Neutrophil (primary cell): ENCODE measurements at regions not wholly inside any gene's neighbourhood (a gene's known extent, or its start where the extent isn't known, plus 50 kb on each side); places are given as distances from the start of the nearest gene placed in this dataset.
"Not testable (repeated sequence)": the region's sequence is repeated elsewhere in the genome, so short reads cannot be mapped to it uniquely, and the experiment has no call there.

ENCODE experiments used
- H3K27ac ChIP-seq: fragments of 200-600 bp; sonication (generic); 2 replicates; pipeline ENCODE4 v1.5.1; 2016; ENCODE audit warnings: mild to moderate bottlenecking, moderate library complexity
- H3K27me3 ChIP-seq: fragments of 200-600 bp; sonication (generic); 2 replicates; pipeline ENCODE4 v1.6.0; 2016; ENCODE audit warnings: mild to moderate bottlenecking
- H3K36me3 ChIP-seq: fragments of 200-600 bp; sonication (generic); 2 replicates; pipeline ENCODE4 v1.5.1; 2017
- H3K4me1 ChIP-seq, 2 experiments: fragments of 200-600 bp in 1 of 2; sonication (generic) in 1 of 2; 1 replicate in 1 of 2; 2 replicates in 1 of 2; pipeline versions ENCODE4 v1.5.1 to v1.6.1; 2013 to 2016; ENCODE audit warnings: low read depth in 1 of 2, low read length in 1 of 2, mild to moderate bottlenecking in 1 of 2, moderate library complexity in 1 of 2; ENCODE audit not compliant: control insufficient read depth in 1 of 2, insufficient read depth in 1 of 2
- H3K4me3 ChIP-seq, 2 experiments: fragments of 200-600 bp in 1 of 2; sonication (generic) in 1 of 2; 1 replicate in 1 of 2; 2 replicates in 1 of 2; pipeline ENCODE4 v1.5.1; 2013 to 2016; ENCODE audit warnings: low read depth in 1 of 2, low read length in 1 of 2, mild to moderate bottlenecking in 1 of 2, moderate library complexity in 1 of 2
- H3K9me3 ChIP-seq: fragments of 200-600 bp; sonication (generic); 2 replicates; pipeline ENCODE4 v1.5.1; 2016
- TF ChIP-seq, protein P1 (sequence below): fragments of 200-600 bp; sonication (generic); IDR thresholded peaks from 2 replicates; pipeline ENCODE4 v1.5.1; 2016; ENCODE audit warnings: antibody characterized with exemption

DNA sequence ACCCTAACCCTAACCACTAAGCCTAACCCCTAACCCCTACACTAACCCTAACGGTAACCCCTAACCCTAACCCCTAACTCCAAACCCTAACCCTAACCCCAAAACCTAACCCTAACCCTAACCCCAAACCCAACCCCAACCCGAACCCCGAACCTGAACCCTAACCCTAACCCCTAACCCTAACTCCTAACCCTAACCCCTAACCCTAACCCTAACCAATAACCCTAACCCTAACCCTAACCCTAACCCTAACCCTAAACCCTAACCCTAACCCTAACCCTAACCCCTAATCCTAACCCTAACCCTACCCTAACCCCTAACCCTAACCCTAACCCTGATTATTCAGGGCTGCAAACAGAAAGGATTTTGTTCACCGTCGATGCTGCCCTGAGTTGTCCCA, 144.6 kb upstream of the DUSP22 start:
- not testable (repeated sequence) for H3K4me3 ChIP-seq, H3K4me1 ChIP-seq, H3K9me3 ChIP-seq, H3K36me3 ChIP-seq, H3K27ac ChIP-seq
- peaks cover 25% of the 10 kb centered on the region for H3K27me3 ChIP-seq

DNA sequence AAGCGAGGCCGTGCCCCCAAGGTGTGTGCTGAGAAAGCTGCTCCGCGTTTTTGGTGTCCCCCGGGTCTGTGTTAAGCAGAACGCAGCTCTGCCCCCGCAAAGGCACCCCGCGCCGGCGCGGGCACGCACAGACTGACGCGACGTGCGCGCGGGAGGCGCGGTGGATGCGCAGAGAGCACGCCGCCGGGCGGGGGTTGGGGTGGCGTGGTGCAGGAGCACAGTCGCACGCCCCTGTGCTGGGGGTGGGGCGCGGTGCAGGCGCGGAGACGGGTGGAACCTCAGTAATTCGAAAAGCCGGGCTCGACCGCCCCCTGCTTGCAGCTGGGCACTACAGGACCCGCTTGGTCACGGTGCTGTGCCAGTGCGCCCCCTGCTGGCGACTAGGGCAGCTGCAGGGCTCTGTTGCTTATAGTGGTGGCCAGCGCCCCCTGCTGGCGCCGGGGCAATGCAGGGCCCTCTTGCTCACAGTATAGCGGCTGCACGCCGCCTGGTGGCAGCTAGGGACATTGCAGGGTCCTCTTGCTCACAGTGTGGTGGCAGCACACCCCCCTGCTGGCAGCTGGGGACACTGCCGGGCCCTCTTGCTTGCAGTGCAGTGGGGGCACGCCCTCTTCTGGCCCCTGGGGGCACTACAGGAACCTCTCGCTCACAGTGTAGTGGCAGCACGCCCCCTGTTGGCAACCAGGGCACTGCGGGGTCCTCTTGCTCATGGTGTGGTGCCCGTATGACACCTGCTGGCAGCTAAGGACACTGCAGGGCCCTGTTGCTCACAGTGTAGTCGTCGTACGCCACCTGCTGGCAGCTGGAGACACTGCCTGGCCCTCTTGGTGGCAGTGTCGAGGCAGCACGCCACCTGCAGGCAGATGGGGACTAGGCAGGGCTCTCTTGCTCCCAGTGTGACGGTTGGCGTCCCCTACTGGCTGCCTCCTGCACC, 144.0 kb upstream of the DUSP22 start:
- not testable (repeated sequence) for H3K27ac ChIP-seq, H3K36me3 ChIP-seq, H3K4me1 ChIP-seq, H3K9me3 ChIP-seq, H3K4me3 ChIP-seq
- peaks cover 25% of the 10 kb centered on the region for H3K27me3 ChIP-seq
- TF ChIP-seq, protein P1, sequence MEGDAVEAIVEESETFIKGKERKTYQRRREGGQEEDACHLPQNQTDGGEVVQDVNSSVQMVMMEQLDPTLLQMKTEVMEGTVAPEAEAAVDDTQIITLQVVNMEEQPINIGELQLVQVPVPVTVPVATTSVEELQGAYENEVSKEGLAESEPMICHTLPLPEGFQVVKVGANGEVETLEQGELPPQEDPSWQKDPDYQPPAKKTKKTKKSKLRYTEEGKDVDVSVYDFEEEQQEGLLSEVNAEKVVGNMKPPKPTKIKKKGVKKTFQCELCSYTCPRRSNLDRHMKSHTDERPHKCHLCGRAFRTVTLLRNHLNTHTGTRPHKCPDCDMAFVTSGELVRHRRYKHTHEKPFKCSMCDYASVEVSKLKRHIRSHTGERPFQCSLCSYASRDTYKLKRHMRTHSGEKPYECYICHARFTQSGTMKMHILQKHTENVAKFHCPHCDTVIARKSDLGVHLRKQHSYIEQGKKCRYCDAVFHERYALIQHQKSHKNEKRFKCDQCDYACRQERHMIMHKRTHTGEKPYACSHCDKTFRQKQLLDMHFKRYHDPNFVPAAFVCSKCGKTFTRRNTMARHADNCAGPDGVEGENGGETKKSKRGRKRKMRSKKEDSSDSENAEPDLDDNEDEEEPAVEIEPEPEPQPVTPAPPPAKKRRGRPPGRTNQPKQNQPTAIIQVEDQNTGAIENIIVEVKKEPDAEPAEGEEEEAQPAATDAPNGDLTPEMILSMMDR = peak; percentile 21

DNA sequence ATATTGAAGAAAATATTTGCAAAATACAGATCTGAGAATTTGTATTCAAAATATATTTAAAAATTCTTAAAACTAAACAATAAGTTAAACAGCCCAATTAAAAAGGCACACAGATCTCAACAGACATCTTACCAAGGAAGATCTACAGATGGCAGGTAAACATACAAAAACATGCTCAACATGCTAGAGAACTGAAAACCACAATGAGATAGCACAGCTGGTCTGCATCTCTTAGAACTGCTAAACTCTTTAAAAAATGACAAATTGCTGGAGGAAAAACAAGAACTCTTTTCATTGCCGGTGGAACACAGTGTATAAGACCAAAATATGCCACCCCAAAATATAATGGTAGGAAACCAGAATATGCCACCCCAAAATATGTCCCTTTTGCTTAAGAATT, 142.1 kb upstream of the DUSP22 start:
- not testable (repeated sequence) for H3K9me3 ChIP-seq, H3K4me1 ChIP-seq, H3K27ac ChIP-seq, H3K4me3 ChIP-seq, H3K36me3 ChIP-seq
- peaks cover 40% of the 10 kb centered on the region for H3K27me3 ChIP-seq

DNA sequence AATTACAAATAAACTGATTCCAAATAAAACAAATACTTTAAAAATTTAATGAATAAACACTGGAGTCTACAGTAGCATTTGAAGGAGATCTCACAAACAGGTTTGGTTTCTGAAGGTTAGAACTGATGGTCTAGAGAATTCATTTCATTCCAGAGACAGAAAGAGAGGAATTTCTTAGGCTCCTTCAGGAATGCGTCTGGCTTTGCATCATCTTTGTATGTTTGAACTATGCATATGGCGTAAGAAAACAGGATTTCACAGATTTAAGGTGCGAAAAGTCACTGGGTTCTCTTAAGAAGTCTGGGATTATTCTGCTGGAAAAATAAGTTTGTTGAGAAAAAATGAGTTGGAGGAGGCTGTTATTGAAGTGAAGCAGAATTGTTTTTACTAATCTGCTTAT, 139.9 kb upstream of the DUSP22 start:
- not testable (repeated sequence) for H3K9me3 ChIP-seq, H3K4me3 ChIP-seq, H3K4me1 ChIP-seq, H3K36me3 ChIP-seq, H3K27ac ChIP-seq
- peaks cover 55% of the 10 kb centered on the region for H3K27me3 ChIP-seq

DNA sequence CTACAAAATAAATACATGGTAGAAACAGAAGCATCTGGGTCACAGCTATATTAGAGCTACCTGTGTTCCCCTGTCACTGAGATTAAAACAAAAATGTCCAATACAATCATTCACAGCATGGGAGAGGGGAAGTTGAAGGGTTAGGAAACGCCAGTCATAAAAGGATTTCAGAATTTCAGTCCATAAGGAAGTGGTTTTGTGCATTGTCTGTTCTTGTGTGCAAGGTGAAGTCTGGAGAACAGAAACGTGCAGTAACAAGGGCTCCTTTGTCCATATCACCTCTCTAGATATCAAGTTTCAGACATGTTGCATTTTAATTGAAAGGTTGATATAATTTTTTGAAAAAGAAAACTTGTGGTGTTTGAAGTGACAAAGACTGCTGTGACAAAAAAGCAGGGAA, 139.3 kb upstream of the DUSP22 start:
- not testable (repeated sequence) for H3K36me3 ChIP-seq, H3K4me1 ChIP-seq, H3K9me3 ChIP-seq, H3K27ac ChIP-seq, H3K4me3 ChIP-seq
- H3K27me3 ChIP-seq = peaks cover 59% of the 10 kb centered on the region

DNA sequence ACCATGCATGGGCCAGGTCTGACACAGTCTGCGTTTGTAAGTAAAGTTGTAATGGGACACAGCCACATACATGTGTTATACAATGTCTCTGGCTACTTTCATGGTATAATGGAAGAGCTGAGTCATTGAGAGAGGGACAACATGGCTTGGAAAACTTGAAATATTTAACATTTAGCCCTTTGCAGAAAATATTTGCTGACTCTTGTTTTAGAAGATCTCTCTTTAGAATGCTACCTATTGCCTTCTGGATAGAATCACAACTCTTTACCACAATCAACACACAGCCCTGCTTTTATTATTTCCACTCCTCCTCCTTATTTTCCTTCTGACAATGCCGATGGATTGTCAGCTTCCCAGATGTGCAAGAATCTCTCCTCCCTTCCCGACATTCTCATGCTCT, 138.4 kb upstream of the DUSP22 start:
- H3K27me3 ChIP-seq = peaks cover 65% of the 10 kb centered on the region

DNA sequence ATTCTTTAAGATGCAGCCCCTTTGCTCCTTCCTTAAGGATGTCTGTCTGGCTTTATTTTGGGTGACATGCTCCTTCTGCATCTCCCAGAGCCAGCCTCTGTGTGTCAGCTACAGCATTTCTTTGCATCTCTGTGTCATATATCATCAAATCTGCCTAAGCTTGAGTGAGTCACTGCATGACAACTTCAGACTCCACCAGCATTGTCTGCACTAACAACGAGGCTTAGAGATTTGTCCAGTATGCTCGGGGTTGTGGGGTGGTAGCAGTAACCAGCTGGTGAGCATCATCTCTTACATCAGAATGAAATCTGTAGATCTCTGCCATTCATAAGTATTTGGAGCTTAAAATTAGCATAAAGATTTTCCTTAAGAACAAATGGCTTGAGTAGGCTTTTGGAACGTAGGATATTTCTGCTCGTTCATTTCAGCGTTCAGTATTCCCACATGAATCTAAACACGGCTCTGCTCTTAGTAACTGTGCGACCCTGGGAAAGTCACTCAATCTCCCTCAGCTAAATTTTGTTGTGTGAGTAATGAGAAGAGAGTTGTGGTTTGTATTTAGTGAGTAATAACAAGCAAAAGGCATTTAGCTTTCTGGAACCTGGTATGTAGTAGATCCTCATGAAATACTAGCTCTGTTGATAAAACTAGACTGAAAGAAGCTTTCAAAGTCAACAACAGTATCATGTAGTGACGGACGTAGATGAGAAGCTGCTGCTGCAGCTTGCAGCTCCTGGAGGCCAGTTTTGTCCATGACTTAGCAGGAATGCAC, 137.8 kb upstream of the DUSP22 start:
- not testable (repeated sequence) for H3K4me3 ChIP-seq, H3K27ac ChIP-seq, H3K4me1 ChIP-seq, H3K36me3 ChIP-seq, H3K9me3 ChIP-seq
- peaks cover 65% of the 10 kb centered on the region for H3K27me3 ChIP-seq

More for the DNA sequence above, 138.4 kb upstream of the DUSP22 start:
- not testable (repeated sequence) for H3K27ac ChIP-seq, H3K9me3 ChIP-seq, H3K36me3 ChIP-seq, H3K4me1 ChIP-seq, H3K4me3 ChIP-seq

DNA sequence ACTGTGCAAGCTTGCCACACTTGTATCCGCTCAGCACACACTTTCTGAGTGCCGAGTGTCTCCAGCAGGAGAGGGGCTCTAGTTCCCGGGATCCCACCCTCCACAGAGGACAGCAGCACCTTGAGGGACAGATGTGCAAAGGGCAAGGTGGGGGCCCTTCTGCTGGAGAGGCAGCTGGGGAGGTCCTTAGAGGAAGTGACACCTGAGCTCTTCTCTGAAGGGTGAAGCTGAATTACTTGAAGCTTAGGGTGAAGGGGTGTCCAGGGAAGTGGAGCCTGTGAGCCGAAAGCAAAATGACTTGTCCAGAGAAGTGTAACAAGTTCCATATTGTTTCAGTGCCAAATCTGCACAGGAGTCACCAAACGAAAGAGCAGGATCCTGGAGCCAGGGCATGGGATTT, 136.3 kb upstream of the DUSP22 start:
- TF ChIP-seq, protein P1 = no peak

DNA sequence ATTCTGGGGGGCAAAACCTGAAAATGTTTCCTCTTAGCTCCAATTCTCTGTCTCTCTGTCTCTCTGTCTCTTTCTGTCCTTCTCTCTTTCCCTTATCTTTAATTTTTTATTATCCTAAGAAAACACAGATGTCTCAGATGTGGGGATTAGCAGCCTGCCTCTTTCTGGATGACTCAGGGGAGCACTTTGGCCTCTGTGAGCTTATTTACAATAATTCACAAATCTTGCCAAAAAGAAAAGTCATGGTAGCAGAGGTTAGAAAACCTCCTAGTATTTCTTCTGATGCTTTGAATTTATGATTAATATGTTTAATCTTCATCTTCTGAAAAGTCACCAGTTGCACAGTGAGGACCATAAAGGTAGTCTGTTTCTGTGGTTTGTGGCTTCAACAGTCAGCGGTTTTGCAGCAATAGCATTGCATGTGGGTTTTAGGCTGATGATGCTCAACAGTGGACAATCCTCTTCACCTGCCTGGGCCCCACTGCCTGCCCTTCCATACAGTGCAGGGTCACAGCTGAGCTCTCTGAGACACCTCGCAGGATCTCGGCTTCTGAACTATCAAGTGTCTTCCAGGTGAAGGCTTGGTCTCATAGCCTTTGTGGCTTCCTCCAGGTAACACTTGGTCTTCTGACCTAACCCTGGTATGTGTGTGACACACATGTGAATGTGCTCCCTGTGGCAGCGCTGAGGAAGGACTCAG, 135.7 kb upstream of the DUSP22 start:
- not testable (repeated sequence) for H3K9me3 ChIP-seq, H3K27ac ChIP-seq, H3K4me1 ChIP-seq, H3K36me3 ChIP-seq, H3K4me3 ChIP-seq
- H3K27me3 ChIP-seq = peaks cover 49% of the 10 kb centered on the region

More for the DNA sequence above, 136.3 kb upstream of the DUSP22 start:
- Histone ChIP-seq H3K36me3 (no peaks in the 10 kb centered on the region), H3K4me3 (no peak overlapping the region), H3K27me3 (peaks cover 55% of the 10 kb centered on the region), H3K9me3 (no peaks in the 10 kb centered on the region), H3K4me1 (no peaks in the 10 kb centered on the region), H3K27ac (no peak overlapping the region)

DNA sequence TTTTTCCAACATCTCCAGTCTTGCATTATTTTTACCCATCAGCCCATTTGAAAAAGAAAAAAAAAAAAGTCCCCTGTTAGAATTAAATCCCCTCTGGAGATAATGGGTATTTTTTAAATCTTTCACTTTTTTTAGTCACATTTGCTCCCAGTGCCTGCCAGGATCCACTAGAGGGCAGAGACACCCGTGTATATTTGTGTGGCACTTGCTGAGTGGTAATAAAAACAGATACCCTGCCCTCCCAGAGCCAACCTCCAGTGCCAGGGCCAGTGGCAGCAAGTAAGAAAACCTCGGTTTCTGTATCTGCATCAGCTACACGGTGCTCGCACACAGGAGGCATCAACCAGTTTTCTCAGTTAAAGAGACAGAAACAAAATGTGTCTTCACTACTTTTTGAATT, 135.1 kb upstream of the DUSP22 start:
- peaks cover 43% of the 10 kb centered on the region for H3K27me3 ChIP-seq
- H3K4me1 ChIP-seq, H3K36me3 ChIP-seq, H3K4me3 ChIP-seq, H3K27ac ChIP-seq, H3K9me3 ChIP-seq: not testable (repeated sequence)

DNA sequence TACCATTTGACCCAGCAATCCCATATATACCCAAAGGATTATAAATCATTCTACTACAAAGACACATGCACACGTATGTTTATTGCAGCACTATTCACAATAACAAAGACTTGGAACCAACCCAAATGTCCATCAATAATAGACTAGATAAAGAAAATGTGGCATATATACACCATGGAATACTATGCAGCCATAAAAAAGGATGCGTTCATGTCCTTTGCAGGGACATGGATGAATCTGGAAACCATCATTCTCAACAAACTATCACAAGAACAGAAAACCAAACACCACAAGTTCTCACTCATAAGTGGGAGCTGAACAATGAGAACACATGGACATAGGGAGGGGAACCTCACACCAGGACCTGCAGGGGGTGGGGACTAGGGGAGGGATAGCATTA, 130.6 kb upstream of the DUSP22 start:
- H3K27me3 ChIP-seq = peaks cover 13% of the 10 kb centered on the region
- not testable (repeated sequence) for H3K27ac ChIP-seq, H3K4me3 ChIP-seq, H3K36me3 ChIP-seq, H3K9me3 ChIP-seq, H3K4me1 ChIP-seq
